ENCODE measurements at regions not wholly inside any gene's neighbourhood (a gene's known extent, or its start where the extent isn't known, plus 50 kb on each side); places are given as distances from the start of the nearest gene placed in this dataset.

- TF ChIP-seq CSRNP2 (CRISPR knock-in tag; conservative IDR thresholded peaks at IDR 0.05; ENCODE audit: low read depth): no peak
- peak; percentile 16; the same call in 1 of the 3 replicates for TF ChIP-seq MXI1 (IDR thresholded peaks at IDR 0.05; ENCODE audit: borderline replicate concordance, low read depth, low read length)
- TF ChIP-seq PPARG (CRISPR knock-in tag; conservative IDR thresholded peaks at IDR 0.05): peak; percentile 67
- TF ChIP-seq SOX5 (CRISPR knock-in tag; IDR thresholded peaks at IDR 0.05; ENCODE audit: borderline replicate concordance): peak; percentile 97
- TF ChIP-seq HMGXB3 (CRISPR knock-in tag; IDR thresholded peaks at IDR 0.05; ENCODE audit: borderline replicate concordance): no peak
- no peak for TF ChIP-seq ZNF883 (CRISPR knock-in tag; IDR thresholded peaks at IDR 0.05; ENCODE audit: not compliant biosample characterization)
- TF ChIP-seq THYN1 (CRISPR knock-in tag; IDR thresholded peaks at IDR 0.05; ENCODE audit: borderline replicate concordance, low read depth): no peak
- TF ChIP-seq KLF15 (CRISPR knock-in tag; IDR thresholded peaks at IDR 0.05; ENCODE audit: borderline replicate concordance): no peak
These were observed 237.0 kb upstream of the SEMA3C start (continued) for GRCh38 chr7:81155654-81156373.

Data from HepG2 (cell line).